Glomerular visceral epithelial cell (primary cell): ENCODE measurements at regions not wholly inside any gene's neighbourhood (a gene's known extent, or its start where the extent isn't known, plus 50 kb on each side); places are given as distances from the start of the nearest gene placed in this dataset.
"Not testable (repeated sequence)": the region's sequence is repeated elsewhere in the genome, so short reads cannot be mapped to it uniquely, and the experiment has no call there.

Source experiments
- DNase-seq: peaks from one replicate; pipeline ENCODE4 v3.0.0-alpha.2; 2016; ENCODE audit errors: extremely low spot score

- no peak for DNase-seq
These were observed 168.5 kb upstream of the SFSWAP start for GRCh38 chr12:131542351-131542750.

GRCh38 chr12:131543040-131543439 is 167.8 kb upstream of the SFSWAP start:
- no peak for DNase-seq

GRCh38 chr12:131547555-131547954 is 163.3 kb upstream of the SFSWAP start:
- no peak for DNase-seq

GRCh38 chr12:131550121-131550520 is 160.8 kb upstream of the SFSWAP start:
- no peak for DNase-seq

- no peak for DNase-seq
These were observed 159.0 kb upstream of the SFSWAP start for GRCh38 chr12:131551675-131552491.

- no peak for DNase-seq
These were observed 158.4 kb upstream of the SFSWAP start for GRCh38 chr12:131552492-131552863.

GRCh38 chr12:131553096-131553777 is 157.7 kb upstream of the SFSWAP start:
- no peak for DNase-seq

GRCh38 chr12:131555197-131555846 is 155.6 kb upstream of the SFSWAP start:
- DNase-seq: no peak

GRCh38 chr12:131555866-131556265 is 155.0 kb upstream of the SFSWAP start:
- DNase-seq: no peak

- no peak for DNase-seq
These were observed 153.7 kb upstream of the SFSWAP start for GRCh38 chr12:131557078-131557709.

- DNase-seq: no peak
These were observed 151.1 kb upstream of the SFSWAP start for GRCh38 chr12:131559517-131560516.

- no peak for DNase-seq
These were observed 149.8 kb upstream of the SFSWAP start for GRCh38 chr12:131561051-131561450.

GRCh38 chr12:131561891-131562684 is 148.8 kb upstream of the SFSWAP start:
- DNase-seq: no peak

- DNase-seq: not testable (repeated sequence)
These were observed 146.7 kb upstream of the SFSWAP start for GRCh38 chr12:131564138-131564727.

- DNase-seq: no peak
These were observed 146.0 kb upstream of the SFSWAP start for GRCh38 chr12:131564845-131565244.

- DNase-seq: no peak
These were observed 145.4 kb upstream of the SFSWAP start for GRCh38 chr12:131565267-131566015.

- DNase-seq: no peak
These were observed 142.6 kb upstream of the SFSWAP start for GRCh38 chr12:131568336-131568735.

- no peak for DNase-seq
These were observed 140.3 kb upstream of the SFSWAP start for GRCh38 chr12:131570596-131570995.

GRCh38 chr12:131571827-131572226 is 139.1 kb upstream of the SFSWAP start:
- no peak for DNase-seq
